ENCODE measurements at regions not wholly inside any gene's neighbourhood (a gene's known extent, or its start where the extent isn't known, plus 50 kb on each side); places are given as distances from the start of the nearest gene placed in this dataset.
A peak's percentile ranks its signal among the peaks of the same experiment; 100 is the strongest.

DNA sequence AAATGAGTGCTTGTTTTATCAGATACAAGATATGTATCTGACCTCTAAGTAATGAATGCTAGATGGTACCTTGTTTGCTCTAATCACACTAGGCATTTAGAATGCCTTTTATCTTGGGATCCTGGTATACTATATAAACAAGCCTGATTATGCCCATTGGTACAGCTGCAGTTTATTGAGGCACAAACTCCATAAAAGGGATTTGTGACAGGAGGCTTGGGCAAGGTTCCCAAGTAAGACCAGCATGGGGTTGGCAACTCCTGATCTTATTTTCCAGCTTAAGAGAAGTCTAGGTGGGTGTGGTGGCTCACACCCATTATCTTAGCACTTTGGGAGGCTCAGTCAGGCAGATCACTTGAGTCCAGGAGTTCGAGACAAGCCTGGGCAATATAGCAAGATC, 93.9 kb upstream of the DMRT1 start:
- TF ChIP-seq, protein P1, sequence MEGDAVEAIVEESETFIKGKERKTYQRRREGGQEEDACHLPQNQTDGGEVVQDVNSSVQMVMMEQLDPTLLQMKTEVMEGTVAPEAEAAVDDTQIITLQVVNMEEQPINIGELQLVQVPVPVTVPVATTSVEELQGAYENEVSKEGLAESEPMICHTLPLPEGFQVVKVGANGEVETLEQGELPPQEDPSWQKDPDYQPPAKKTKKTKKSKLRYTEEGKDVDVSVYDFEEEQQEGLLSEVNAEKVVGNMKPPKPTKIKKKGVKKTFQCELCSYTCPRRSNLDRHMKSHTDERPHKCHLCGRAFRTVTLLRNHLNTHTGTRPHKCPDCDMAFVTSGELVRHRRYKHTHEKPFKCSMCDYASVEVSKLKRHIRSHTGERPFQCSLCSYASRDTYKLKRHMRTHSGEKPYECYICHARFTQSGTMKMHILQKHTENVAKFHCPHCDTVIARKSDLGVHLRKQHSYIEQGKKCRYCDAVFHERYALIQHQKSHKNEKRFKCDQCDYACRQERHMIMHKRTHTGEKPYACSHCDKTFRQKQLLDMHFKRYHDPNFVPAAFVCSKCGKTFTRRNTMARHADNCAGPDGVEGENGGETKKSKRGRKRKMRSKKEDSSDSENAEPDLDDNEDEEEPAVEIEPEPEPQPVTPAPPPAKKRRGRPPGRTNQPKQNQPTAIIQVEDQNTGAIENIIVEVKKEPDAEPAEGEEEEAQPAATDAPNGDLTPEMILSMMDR (IDR thresholded peaks at IDR 0.05; ENCODE audit: low read depth, low read length) = no peak
- in situ Hi-C loops (cut with HindIII; ENCODE audit: low sequenced_read_pairs) = no loop called here
- DNase-seq (ENCODE audit: low read depth, low spot score) = no peak
- H3K4me3 ChIP-seq (ENCODE audit: low read depth, low read length) = no peak overlapping the region

GRCh38 chr9:748861-749497, 92.5 kb upstream of the DMRT1 start:
- in situ Hi-C loops (cut with HindIII; ENCODE audit: low sequenced_read_pairs) = no loop called here
- no peak for DNase-seq (ENCODE audit: low read depth, low spot score)
- TF ChIP-seq, protein P1 (IDR thresholded peaks at IDR 0.05; ENCODE audit: low read depth, low read length) = no peak
- H3K4me3 ChIP-seq (ENCODE audit: low read depth, low read length) = no peak overlapping the region

DNA sequence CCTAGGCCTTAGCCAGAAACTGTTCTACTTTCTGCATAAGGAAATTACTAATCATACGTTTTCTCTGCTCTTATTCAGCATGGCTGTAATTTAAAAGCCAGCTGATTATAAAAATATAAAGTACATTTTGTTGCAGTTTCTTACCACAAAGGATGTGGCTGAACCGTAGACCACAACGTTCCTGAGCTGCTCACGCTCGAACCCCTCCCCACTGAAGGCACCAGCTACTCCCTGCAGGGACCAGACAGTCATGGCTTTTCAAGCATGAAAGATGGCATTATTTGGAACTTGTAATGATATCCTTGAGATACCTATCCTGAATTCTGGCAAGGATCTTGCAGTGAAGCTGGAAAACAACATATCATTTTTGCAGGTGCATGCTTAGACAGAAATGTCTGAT, 91.8 kb upstream of the DMRT1 start:
- DNase-seq (ENCODE audit: low read depth, low spot score) = peak; percentile 68
- no peak overlapping the region for H3K4me3 ChIP-seq (ENCODE audit: low read depth, low read length)
- in situ Hi-C loops (cut with HindIII; ENCODE audit: low sequenced_read_pairs) = no loop called here
- TF ChIP-seq, protein P1 (IDR thresholded peaks at IDR 0.05; ENCODE audit: low read depth, low read length) = no peak

- in situ Hi-C loops (cut with HindIII; ENCODE audit: low sequenced_read_pairs) = no loop called here
Measured at GRCh38 chr9:750249-750967, 91.1 kb upstream of the DMRT1 start.

GRCh38 chr9:751137-752051, 90.1 kb upstream of the DMRT1 start:
- TF ChIP-seq, protein P1 (IDR thresholded peaks at IDR 0.05; ENCODE audit: low read depth, low read length) = no peak
- no peak overlapping the region for H3K4me3 ChIP-seq (ENCODE audit: low read depth, low read length)
- in situ Hi-C loops (cut with HindIII; ENCODE audit: low sequenced_read_pairs) = no loop called here
- no peak for DNase-seq (ENCODE audit: low read depth, low spot score)

More at GRCh38 chr9:750249-750967, 91.1 kb upstream of the DMRT1 start:
- TF ChIP-seq, protein P1 (IDR thresholded peaks at IDR 0.05; ENCODE audit: low read depth, low read length) = no peak
- DNase-seq (ENCODE audit: low read depth, low spot score) = no peak
- H3K4me3 ChIP-seq (ENCODE audit: low read depth, low read length) = no peak overlapping the region

GRCh38 chr9:752201-752600, 89.3 kb upstream of the DMRT1 start:
- in situ Hi-C loops (cut with HindIII; ENCODE audit: low sequenced_read_pairs) = no loop called here
- TF ChIP-seq, protein P1 (IDR thresholded peaks at IDR 0.05; ENCODE audit: low read depth, low read length) = no peak
- DNase-seq (ENCODE audit: low read depth, low spot score) = peak; percentile 94
- no peak overlapping the region for H3K4me3 ChIP-seq (ENCODE audit: low read depth, low read length)
